ENCODE measurements at regions not wholly inside any gene's neighbourhood (a gene's known extent, or its start where the extent isn't known, plus 50 kb on each side); places are given as distances from the start of the nearest gene placed in this dataset.

DNA sequence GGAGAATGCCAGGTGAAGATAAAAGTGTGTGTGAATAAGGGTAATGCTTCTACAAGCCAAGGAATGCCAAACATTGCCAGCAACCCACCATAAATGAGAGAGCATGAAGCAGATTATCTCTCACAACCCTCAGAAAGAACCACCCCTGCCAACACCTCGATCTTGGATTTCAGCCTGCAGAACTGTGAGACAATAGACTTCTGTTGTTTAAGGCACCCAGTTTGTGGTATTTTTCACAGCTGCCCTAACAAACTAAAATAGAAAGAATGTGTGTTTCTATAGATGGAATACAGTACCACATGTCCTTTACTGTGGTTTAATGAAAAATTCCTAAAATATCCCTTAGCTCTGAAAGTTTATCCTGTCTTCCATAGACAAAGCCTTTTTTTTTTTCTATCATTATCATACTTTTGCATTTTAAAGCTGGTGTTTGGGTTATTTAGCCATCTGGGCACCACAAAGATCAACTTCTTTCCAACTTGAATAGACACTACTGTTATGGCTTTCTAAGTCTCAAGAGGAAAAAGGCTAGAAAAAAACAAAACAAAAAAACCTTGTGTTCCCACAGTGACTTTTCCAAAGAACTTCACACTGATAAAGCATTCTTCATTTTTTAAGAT, 505.6 kb downstream of the KCTD12 start:
- Histone ChIP-seq H3K9ac (ENCODE audit: low read length in 3 of 3) (no peak overlapping the region), H3K36me3 (ENCODE audit: control insufficient read depth in 2 of 3, insufficient read depth in 3 of 3, low read length in 3 of 3) (no peaks in the 10 kb centered on the region), H3K4me1 (ENCODE audit: control insufficient read depth in 2 of 3, insufficient read depth in 2 of 3, low read depth in 1 of 3, low read length in 3 of 3) (no peaks in the 10 kb centered on the region), H3K27ac (ENCODE audit: low read depth in 2 of 2, low read length in 2 of 2) (no peak overlapping the region), H3K4me3 (ENCODE audit: low read length in 3 of 3) (no peak overlapping the region), H3K9me3 (ENCODE audit: control insufficient read depth in 2 of 3, insufficient read depth in 1 of 3, low read length in 3 of 3) (no peaks in the 10 kb centered on the region), H3K27me3 (ENCODE audit: control insufficient read depth, insufficient read depth, low read length) (no peaks in the 10 kb centered on the region)
- intact Hi-C loops (cut with DNase I), result no loop called here
- TF ChIP-seq, protein P1, sequence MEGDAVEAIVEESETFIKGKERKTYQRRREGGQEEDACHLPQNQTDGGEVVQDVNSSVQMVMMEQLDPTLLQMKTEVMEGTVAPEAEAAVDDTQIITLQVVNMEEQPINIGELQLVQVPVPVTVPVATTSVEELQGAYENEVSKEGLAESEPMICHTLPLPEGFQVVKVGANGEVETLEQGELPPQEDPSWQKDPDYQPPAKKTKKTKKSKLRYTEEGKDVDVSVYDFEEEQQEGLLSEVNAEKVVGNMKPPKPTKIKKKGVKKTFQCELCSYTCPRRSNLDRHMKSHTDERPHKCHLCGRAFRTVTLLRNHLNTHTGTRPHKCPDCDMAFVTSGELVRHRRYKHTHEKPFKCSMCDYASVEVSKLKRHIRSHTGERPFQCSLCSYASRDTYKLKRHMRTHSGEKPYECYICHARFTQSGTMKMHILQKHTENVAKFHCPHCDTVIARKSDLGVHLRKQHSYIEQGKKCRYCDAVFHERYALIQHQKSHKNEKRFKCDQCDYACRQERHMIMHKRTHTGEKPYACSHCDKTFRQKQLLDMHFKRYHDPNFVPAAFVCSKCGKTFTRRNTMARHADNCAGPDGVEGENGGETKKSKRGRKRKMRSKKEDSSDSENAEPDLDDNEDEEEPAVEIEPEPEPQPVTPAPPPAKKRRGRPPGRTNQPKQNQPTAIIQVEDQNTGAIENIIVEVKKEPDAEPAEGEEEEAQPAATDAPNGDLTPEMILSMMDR (IDR thresholded peaks at IDR 0.05; ENCODE audit: borderline replicate concordance, extremely low read depth, insufficient read depth), result no peak
- DNase-seq (no peak), FAIRE-seq (no peak)

DNA sequence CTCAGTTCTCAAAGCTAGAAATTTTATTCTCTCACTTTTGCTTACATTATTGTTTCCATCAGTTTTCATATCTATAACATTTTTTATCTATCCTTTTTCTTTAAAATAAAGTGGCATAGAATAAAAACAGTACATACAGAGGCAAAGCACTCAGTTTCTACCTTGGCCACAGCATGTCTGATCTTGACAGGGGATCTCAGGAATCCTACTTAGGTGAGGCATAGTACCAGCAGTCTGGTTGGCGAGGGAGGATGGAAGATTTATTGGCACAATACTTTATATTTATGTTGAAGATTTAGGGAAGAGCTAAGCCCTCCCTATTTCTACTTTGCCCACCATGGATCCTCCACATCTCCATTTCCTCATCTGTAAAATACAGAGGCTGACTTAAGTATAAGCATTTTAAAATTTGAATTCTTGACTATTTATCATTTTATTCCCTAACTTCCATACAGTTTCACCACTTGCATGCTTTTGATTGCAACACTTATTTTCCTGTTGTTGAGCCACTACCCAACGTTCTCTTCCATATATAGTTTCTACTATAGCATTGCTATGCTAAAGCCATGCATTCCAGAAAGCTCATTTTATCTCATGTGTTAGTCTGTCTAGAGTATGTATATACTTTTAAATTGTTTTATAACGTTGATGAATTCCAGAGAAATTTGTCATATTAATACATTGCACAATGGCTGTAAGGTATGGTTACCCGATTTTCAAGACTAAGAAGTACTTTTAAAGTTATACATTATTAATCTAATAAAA, 506.7 kb downstream of the KCTD12 start:
- Histone ChIP-seq H3K9ac (ENCODE audit: low read length in 3 of 3) (no peak overlapping the region), H3K27me3 (ENCODE audit: control insufficient read depth, insufficient read depth, low read length) (no peaks in the 10 kb centered on the region), H3K27ac (ENCODE audit: low read depth in 2 of 2, low read length in 2 of 2) (no peak overlapping the region), H3K4me3 (ENCODE audit: low read length in 3 of 3) (no peak overlapping the region), H3K9me3 (ENCODE audit: control insufficient read depth in 2 of 3, insufficient read depth in 1 of 3, low read length in 3 of 3) (no peaks in the 10 kb centered on the region), H3K4me1 (ENCODE audit: control insufficient read depth in 2 of 3, insufficient read depth in 2 of 3, low read depth in 1 of 3, low read length in 3 of 3) (no peaks in the 10 kb centered on the region), H3K36me3 (ENCODE audit: control insufficient read depth in 2 of 3, insufficient read depth in 3 of 3, low read length in 3 of 3) (no peaks in the 10 kb centered on the region)
- DNase-seq (no peak), FAIRE-seq (no peak)
- TF ChIP-seq, protein P1 (IDR thresholded peaks at IDR 0.05; ENCODE audit: borderline replicate concordance, extremely low read depth, insufficient read depth), result no peak
- intact Hi-C loops (cut with DNase I), result no loop called here

DNA sequence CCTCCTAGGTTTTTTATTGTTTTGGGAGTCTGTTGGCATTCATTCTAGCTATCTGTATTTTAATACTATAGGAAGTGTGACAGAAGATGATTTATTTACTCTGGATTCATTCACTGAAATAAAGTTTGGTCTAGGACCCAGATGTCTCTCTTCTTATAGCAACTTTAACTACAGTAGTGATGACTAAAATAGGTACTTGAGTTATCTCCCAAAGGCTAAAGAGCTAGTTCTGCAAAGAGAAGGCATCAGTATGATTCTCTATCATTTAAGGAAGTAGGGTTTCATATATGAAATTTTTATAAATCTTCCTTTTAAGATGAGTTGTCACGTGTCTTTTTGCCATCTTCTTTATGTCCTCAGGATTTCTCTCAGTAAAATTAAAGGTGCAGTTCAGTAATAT, 507.4 kb downstream of the KCTD12 start:
- Histone ChIP-seq H3K4me3 (ENCODE audit: low read length in 3 of 3) (no peak overlapping the region), H3K4me1 (ENCODE audit: control insufficient read depth in 2 of 3, insufficient read depth in 2 of 3, low read depth in 1 of 3, low read length in 3 of 3) (no peaks in the 10 kb centered on the region), H3K9me3 (ENCODE audit: control insufficient read depth in 2 of 3, insufficient read depth in 1 of 3, low read length in 3 of 3) (no peaks in the 10 kb centered on the region), H3K27ac (ENCODE audit: low read depth in 2 of 2, low read length in 2 of 2) (no peak overlapping the region), H3K27me3 (ENCODE audit: control insufficient read depth, insufficient read depth, low read length) (no peaks in the 10 kb centered on the region), H3K9ac (ENCODE audit: low read length in 3 of 3) (no peak overlapping the region), H3K36me3 (ENCODE audit: control insufficient read depth in 2 of 3, insufficient read depth in 3 of 3, low read length in 3 of 3) (no peaks in the 10 kb centered on the region)
- no peak for DNase-seq
- FAIRE-seq, result no peak
- intact Hi-C loops (cut with DNase I), result no loop called here
- TF ChIP-seq, protein P1 (IDR thresholded peaks at IDR 0.05; ENCODE audit: borderline replicate concordance, extremely low read depth, insufficient read depth), result no peak

All from kidney (tissue), 13 donors.